ENCODE measurements at regions not wholly inside any gene's neighbourhood (a gene's known extent, or its start where the extent isn't known, plus 50 kb on each side); places are given as distances from the start of the nearest gene placed in this dataset.

DNA sequence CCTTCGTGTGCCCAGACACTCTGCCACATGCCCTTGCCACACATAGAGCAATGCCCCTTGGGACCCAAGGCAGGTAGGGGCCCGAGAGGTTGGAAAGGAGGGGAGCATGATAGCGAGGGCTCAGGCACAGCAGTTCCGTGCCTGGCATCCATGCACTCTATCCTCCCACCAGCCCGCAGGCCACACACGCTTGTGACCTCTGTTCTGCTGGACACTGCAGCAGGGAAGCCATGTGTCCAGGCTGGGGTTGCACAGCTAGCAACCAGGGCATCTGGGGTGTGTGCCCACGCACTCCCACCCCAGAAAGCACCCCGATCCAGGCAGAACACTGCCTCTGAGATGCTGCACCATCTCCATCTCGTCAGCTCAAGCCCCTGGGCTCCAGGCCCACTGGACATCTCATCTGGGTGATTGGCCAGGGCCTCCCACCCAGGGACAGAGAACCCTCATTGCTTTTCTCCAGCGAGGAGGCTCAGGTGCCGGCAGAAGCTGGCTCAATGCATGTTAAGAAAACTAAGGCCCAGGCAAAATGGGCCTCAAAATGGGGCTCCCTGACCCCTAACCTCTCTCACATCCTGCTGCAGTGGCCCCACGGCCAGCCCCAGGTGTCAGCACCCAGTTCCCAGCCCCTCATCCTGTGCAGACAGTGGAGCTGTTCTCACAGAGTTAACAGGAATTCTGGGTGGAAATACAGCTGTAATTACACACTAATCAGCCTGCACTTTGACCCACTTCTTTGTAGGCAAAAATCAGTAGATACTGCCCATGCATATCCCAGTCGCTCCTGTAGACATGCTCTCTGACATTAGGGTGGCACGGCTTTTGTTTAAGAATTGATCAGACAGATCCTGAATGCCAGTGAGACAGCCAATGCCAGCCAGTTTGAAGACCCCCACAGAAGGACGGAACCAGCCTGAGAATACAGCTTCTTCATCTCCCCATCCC is 173.9 kb upstream of the B3GAT1 start:
- H3K27me3 Mint-ChIP-seq = peaks cover 12% of the 10 kb centered on the region
- H3K36me3 Mint-ChIP-seq = no peaks in the 10 kb centered on the region
- H3K4me3 Mint-ChIP-seq = no peak overlapping the region
- H3K4me1 Mint-ChIP-seq = peaks cover 9% of the 10 kb centered on the region
- H3K27ac Mint-ChIP-seq = no peak overlapping the region
- no peaks in the 10 kb centered on the region for H3K9me3 Mint-ChIP-seq

DNA sequence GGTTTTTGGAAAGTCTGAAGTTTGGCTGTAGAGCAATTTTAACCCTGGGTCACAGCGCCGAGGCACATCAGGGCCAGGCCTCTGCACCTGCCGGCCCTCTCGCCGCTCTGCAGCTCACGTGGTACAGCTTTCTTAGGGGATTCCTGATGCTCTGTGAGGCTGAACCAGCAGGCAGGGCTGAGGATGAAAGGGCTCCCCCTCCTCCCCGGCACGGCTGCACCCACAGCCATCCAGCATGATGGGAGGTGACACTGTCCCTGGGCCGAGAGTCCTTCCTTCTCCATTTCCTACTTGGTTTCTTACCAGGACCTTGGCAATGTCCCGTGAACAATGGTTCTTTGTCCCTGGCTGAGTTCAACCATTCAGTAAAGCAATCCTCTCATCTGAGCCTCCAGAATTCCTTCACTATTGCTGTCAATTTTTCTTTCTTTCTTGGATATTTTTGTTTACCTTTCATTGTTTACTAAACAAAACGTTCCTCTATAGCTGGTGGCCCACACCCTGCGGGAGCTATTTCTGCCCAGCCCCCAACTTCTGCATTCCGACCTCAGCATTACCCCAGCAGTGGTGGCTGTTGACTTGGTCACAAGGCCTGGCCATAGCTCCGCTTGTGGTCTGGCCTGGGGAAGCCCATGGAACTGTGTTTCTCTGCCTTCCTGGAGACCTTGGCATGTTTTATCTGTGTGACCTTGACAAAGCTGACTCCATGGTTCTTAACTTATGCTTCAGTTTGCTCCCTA is 172.8 kb upstream of the B3GAT1 start:
- Mint-ChIP-seq H3K27ac (no peak overlapping the region), H3K27me3 (peaks cover 12% of the 10 kb centered on the region), H3K4me1 (peaks cover 9% of the 10 kb centered on the region), H3K36me3 (no peaks in the 10 kb centered on the region), H3K9me3 (no peaks in the 10 kb centered on the region), H3K4me3 (no peak overlapping the region)

DNA sequence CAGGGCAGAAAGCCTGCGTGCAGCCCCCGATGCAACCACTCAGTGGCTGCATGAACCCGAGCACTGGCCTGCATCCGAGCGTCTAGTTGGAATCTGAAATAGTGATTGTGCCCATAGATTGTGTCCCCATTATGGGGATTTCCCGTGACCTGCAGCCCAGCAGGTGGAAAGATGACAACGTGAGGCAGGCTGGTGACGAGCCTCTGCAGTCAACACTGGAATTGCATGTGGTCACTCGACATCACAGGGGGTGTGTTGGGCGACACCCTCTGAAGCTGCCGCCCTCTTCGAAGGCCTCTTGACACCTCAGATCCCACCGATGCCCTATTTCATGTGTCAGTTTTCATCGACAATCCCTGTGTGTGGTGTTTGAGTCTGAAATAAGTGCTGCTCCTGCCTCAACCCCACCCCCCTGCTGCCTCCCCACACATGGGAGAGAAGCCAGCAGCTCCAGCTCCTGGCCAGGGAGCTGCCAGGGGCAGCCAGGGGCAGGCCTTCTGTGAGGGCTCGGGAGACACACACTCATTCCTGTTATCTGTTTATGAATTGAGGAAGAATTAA is 172.0 kb upstream of the B3GAT1 start:
- H3K27me3 Mint-ChIP-seq = peaks cover 12% of the 10 kb centered on the region
- no peaks in the 10 kb centered on the region for H3K36me3 Mint-ChIP-seq
- no peaks in the 10 kb centered on the region for H3K9me3 Mint-ChIP-seq
- peaks cover 9% of the 10 kb centered on the region for H3K4me1 Mint-ChIP-seq
- no peak overlapping the region for H3K4me3 Mint-ChIP-seq
- H3K27ac Mint-ChIP-seq = no peak overlapping the region

DNA sequence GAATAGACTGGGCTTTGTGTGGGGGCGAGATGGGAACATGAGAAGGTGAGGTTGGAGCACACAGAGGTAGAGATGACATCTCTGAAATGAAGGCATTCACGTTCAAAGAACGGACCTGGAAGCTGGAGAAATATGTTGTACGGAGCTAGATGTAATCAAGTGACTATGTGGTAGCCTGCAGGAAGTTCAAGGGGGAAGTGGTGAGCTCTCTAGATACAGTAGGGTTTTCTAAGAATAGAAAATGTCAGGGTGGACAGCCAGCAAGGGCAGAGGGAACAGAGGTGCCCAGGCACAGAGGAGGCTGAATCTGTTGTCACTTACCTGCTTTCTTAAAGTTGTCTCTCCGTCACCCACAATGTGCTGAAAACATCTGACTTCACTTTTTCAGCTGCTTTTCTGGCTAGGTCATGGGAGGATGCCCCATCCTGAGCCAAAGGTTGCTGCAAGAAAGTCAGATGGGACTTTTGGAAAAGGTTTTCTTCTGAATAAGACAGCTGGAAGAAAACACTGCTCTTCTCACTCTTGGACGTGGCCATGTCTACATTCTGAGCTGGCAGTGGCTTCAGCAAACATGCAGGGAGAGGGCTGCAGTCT is 171.5 kb upstream of the B3GAT1 start:
- no peaks in the 10 kb centered on the region for H3K9me3 Mint-ChIP-seq
- H3K36me3 Mint-ChIP-seq = no peaks in the 10 kb centered on the region
- H3K4me3 Mint-ChIP-seq = no peak overlapping the region
- no peak overlapping the region for H3K27ac Mint-ChIP-seq
- H3K27me3 Mint-ChIP-seq = peaks cover 10% of the 10 kb centered on the region
- peaks cover 9% of the 10 kb centered on the region for H3K4me1 Mint-ChIP-seq

DNA sequence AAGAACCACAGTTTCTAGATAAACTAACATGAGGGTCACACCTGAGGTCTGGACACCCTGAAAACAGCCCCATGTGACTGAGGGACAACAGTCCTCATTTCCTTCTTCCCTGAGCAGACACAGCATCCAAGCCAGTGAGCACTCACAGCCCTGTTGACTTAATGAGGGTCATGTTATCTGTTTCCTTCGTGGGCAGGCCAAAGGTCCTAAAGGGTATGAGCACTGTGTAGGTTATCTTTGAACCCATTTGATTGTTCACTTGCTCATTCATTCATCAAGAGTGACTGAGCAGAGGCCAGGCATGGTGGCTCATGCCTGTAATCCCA is 170.7 kb upstream of the B3GAT1 start:
- Mint-ChIP-seq H3K9me3 (no peaks in the 10 kb centered on the region), H3K27me3 (peaks cover 10% of the 10 kb centered on the region), H3K4me1 (peaks cover 9% of the 10 kb centered on the region), H3K27ac (no peak overlapping the region), H3K4me3 (no peak overlapping the region), H3K36me3 (no peaks in the 10 kb centered on the region)

DNA sequence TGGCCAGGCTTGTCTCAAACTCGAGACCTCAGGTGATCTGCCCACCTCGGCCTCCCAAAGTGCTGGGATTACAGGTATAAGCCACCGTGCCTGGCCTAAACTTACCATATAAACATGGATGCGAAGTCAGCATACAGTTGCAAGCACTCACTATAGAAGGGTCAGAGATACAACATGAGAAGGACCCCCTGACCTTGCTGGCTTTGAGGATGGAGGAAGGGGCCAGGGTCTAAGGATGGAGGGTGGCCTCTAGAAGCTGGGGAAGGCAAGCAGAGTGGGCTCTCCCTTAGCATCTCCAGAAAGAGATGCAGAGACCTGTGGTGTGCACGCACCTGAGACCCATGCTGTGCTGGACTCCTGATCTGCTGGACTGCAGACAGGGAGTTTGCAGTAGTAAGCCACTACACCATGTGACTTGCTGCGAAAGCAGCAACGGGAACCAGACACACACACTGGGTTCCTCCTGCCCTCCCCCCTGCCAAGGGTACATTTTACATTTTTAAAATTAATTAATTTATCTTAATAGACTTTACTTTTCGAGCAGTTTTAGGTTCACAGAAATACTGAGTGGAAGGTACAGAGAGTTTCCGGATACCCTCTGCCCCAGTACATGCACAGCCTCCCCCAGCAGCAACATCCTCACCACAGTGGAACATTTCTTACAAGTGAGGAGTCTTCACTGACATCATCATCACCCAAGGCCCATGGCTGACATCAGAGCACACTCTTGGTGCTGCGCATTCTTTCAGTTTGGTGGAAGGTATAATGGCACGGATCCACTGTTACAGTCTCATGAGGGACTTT is 170.1 kb upstream of the B3GAT1 start:
- no peaks in the 10 kb centered on the region for H3K9me3 Mint-ChIP-seq
- H3K36me3 Mint-ChIP-seq = no peaks in the 10 kb centered on the region
- peak overlapping the region; percentile 72 for H3K27ac Mint-ChIP-seq
- H3K4me3 Mint-ChIP-seq = no peak overlapping the region
- peaks cover 10% of the 10 kb centered on the region for H3K27me3 Mint-ChIP-seq
- peaks cover 9% of the 10 kb centered on the region for H3K4me1 Mint-ChIP-seq

- peaks cover 9% of the 10 kb centered on the region for H3K4me1 Mint-ChIP-seq
- H3K9me3 Mint-ChIP-seq = no peaks in the 10 kb centered on the region
- H3K27ac Mint-ChIP-seq = no peak overlapping the region
- H3K27me3 Mint-ChIP-seq = peaks cover 5% of the 10 kb centered on the region
- H3K4me3 Mint-ChIP-seq = no peak overlapping the region
- no peaks in the 10 kb centered on the region for H3K36me3 Mint-ChIP-seq
These were observed 169.1 kb upstream of the B3GAT1 start for GRCh38 chr11:134581121-134581626.

DNA sequence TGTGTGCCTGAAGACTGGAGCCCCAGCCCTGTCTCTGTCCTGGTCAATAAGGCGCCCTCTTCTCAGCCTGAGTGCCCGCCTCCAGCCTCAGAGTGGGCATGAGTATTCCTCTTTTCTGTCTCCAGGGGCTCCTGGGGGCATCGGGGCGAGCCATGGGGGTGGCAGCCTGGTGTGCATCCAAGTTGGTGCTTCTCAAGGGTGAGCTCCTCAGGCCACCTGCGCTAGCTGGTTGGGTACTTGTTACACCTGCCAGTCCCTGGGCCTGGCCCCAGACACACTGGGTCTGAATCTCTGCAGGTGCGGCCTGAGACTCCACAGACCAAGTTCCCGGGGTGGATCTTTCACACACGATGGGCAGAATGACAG is 168.6 kb upstream of the B3GAT1 start:
- H3K27me3 Mint-ChIP-seq = peaks cover 5% of the 10 kb centered on the region
- peaks cover 9% of the 10 kb centered on the region for H3K4me1 Mint-ChIP-seq
- no peak overlapping the region for H3K27ac Mint-ChIP-seq
- H3K36me3 Mint-ChIP-seq = no peaks in the 10 kb centered on the region
- H3K4me3 Mint-ChIP-seq = no peak overlapping the region
- H3K9me3 Mint-ChIP-seq = no peaks in the 10 kb centered on the region

- H3K4me3 Mint-ChIP-seq = no peak overlapping the region
- H3K27me3 Mint-ChIP-seq = peaks cover 5% of the 10 kb centered on the region
- no peak overlapping the region for H3K27ac Mint-ChIP-seq
- peaks cover 9% of the 10 kb centered on the region for H3K4me1 Mint-ChIP-seq
- no peaks in the 10 kb centered on the region for H3K9me3 Mint-ChIP-seq
- no peaks in the 10 kb centered on the region for H3K36me3 Mint-ChIP-seq
These were observed 167.9 kb upstream of the B3GAT1 start for GRCh38 chr11:134579724-134580609.

DNA sequence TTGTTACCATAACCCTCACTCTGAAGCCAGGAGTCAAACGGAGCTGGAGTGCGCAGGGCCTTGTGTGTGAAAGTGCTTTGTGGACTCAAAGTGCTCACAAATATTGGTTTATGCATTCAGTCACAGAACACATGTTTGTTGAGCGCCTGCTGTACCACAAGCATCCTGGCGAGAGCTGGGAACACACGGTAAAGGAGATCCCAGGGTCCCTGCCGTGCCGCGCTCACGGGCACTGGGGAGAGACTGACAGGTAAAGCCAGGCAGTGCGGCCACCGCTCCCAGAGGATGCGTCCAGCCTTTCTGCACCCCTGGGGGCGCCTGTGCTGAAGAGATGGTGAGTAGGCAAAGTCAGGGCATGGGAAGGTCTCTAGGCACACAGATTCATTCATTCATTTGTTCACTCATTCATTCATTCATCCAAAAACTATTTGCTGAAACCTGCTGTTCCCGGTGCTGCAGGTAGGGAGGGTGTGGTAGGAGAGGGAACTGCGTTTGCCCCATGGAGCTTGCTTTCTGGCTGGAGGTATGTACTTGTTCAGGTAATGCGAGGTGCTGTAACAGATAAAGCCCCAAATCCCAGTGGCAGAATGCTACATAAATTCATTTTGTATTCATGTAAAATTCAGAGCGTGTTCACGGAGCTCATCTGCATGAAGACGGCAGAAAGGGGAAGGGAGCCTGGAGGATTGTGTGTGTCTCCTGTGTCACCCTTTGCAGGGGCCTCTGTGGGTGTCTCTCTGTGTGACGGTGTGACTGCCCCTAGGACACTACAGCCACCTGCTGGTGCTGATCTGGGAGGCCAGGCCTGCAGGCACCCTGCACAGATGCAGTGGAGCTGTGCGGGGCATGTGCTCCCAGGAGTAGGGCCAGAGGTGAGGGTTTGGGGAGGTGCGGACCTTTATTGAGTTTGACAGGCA is 167.0 kb upstream of the B3GAT1 start:
- H3K4me1 Mint-ChIP-seq = peaks cover 9% of the 10 kb centered on the region
- no peaks in the 10 kb centered on the region for H3K36me3 Mint-ChIP-seq
- no peaks in the 10 kb centered on the region for H3K9me3 Mint-ChIP-seq
- peak overlapping the region; percentile 27 for H3K27ac Mint-ChIP-seq
- H3K4me3 Mint-ChIP-seq = no peak overlapping the region
- H3K27me3 Mint-ChIP-seq = peaks cover 5% of the 10 kb centered on the region

- Mint-ChIP-seq H3K4me1 (no peaks in the 10 kb centered on the region), H3K36me3 (no peaks in the 10 kb centered on the region), H3K27ac (no peak overlapping the region), H3K27me3 (peaks cover 2% of the 10 kb centered on the region), H3K4me3 (no peak overlapping the region), H3K9me3 (no peaks in the 10 kb centered on the region)
These were observed 165.8 kb upstream of the B3GAT1 start for GRCh38 chr11:134577751-134578395.

GRCh38 chr11:134576721-134577171 is 164.7 kb upstream of the B3GAT1 start:
- no peaks in the 10 kb centered on the region for H3K27me3 Mint-ChIP-seq
- no peak overlapping the region for H3K4me3 Mint-ChIP-seq
- H3K27ac Mint-ChIP-seq = no peak overlapping the region
- H3K4me1 Mint-ChIP-seq = no peaks in the 10 kb centered on the region
- H3K9me3 Mint-ChIP-seq = no peaks in the 10 kb centered on the region
- no peaks in the 10 kb centered on the region for H3K36me3 Mint-ChIP-seq

- Mint-ChIP-seq H3K9me3 (no peaks in the 10 kb centered on the region), H3K27ac (no peak overlapping the region), H3K27me3 (no peaks in the 10 kb centered on the region), H3K36me3 (no peaks in the 10 kb centered on the region), H3K4me1 (no peaks in the 10 kb centered on the region), H3K4me3 (no peak overlapping the region)
These were observed 164.2 kb upstream of the B3GAT1 start for GRCh38 chr11:134576286-134576685.
